ENCODE measurements at regions not wholly inside any gene's neighbourhood (a gene's known extent, or its start where the extent isn't known, plus 50 kb on each side); places are given as distances from the start of the nearest gene placed in this dataset.
A peak's percentile ranks its signal among the peaks of the same experiment; 100 is the strongest.

DNA sequence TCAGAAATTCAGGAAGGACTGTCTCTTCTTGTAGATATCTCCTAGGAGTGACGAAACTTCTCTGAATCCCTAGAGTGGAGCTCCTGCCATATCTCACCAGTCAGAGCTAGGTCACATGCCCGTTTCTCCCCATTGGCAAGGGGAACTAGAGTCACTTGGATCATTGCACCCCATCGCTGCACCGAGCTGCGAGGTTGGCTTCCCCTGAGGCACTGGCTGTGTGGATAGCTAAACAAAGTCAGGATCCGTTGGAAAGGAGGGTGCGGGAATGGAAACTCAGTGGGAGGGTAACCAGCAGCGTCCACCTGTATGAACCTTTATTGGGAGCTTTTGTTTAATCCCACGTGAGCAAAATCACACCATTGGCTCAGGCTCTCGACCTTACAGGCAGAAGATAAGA, 283.8 kb downstream of the BRD1 start:
- Histone ChIP-seq H3K4me3 (no peak overlapping the region), H3K27me3 (no peaks in the 10 kb centered on the region), H3K36me3 (replicated peaks in 1 of 2) (no peaks in the 10 kb centered on the region), H3K27ac (no peak overlapping the region), H3K4me1 (replicated peaks in 1 of 2) (no peaks in the 10 kb centered on the region), H3K9me3 (replicated peaks in 1 of 3) (no peaks in the 10 kb centered on the region)
- intact Hi-C loops (cut with DNase I) = no loop called here
- WGBS, 4 donors = 69 to 76% (median 71%) methylated on average over 10 of the region's 10 CpGs
- TF ChIP-seq CTCF (IDR thresholded peaks at IDR 0.05) (no peak), POLR2A (IDR thresholded peaks at IDR 0.05) (no peak)
- DNase-seq = peak in 1 of 7 donors; percentile 1

GRCh38 chr22:49541693-49542230, 285.9 kb downstream of the BRD1 start:
- no peak for TF ChIP-seq POLR2A (IDR thresholded peaks at IDR 0.05)
- no peak for TF ChIP-seq CTCF (IDR thresholded peaks at IDR 0.05)
- Histone ChIP-seq H3K4me3 (no peak overlapping the region), H3K27me3 (no peaks in the 10 kb centered on the region), H3K4me1 (replicated peaks in 1 of 2) (no peaks in the 10 kb centered on the region), H3K9me3 (replicated peaks in 1 of 3) (no peaks in the 10 kb centered on the region), H3K27ac (no peak overlapping the region), H3K36me3 (replicated peaks in 1 of 2) (no peaks in the 10 kb centered on the region)
- DNase-seq = no peak
- intact Hi-C loops (cut with DNase I) = no loop called here
- 79 to 95% (median 85%) methylated on average over 5 to 15 of the region's 15 CpGs for WGBS, 4 donors

GRCh38 chr22:49540913-49541692, 286.6 kb downstream of the BRD1 start:
- peak in 1 of 7 donors; percentile 5 for DNase-seq
- Histone ChIP-seq H3K4me1 (replicated peaks in 1 of 2) (no peaks in the 10 kb centered on the region), H3K36me3 (replicated peaks in 1 of 2) (no peaks in the 10 kb centered on the region), H3K9me3 (replicated peaks in 1 of 3) (no peaks in the 10 kb centered on the region), H3K27ac (no peak overlapping the region), H3K4me3 (no peak overlapping the region), H3K27me3 (no peaks in the 10 kb centered on the region)
- 93 to 95% (median 94%) methylated on average over 45 to 59 of the region's 59 CpGs for WGBS, 4 donors
- intact Hi-C loops (cut with DNase I) = no loop called here
- TF ChIP-seq POLR2A (IDR thresholded peaks at IDR 0.05) (no peak), CTCF (IDR thresholded peaks at IDR 0.05) (no peak)

DNA sequence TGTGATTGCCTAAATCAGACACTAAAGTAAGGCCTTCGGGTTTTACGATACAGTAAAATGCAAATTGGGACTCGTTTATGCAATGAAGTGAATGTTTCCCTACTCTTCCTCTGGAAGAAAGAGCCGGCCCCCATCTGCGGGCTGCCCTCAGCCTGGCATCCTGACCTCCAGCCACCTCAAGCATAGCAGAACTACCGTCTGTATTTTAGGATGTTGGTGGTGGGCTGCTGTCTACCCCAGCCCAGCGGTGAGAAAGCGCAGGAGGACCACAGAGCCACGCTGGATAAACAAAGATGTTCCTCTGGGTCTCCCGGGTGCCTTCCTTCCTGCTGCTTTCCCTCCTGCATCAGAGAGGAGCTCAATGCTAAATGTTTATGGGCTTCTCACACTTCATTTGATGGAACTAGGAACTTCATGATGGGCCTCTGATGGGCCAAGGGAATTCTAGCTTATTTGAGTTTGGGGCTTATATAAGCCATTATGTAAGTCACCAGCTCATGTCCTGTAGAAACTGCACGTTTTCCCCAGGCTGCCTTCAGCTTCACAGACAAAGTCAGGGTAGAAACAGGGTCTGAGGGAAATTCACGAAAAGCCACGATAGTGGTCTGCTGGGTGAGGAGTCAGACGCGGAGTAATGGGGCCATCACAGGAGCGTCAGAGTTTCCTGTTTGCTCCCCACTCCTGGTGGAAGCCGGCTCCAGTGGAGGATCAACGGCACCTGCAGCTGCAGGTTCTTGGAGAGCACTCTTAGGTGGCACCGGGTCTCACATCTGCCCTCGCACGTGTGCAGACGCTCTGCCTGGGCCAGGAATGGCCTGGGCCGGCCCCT, 287.4 kb downstream of the BRD1 start:
- peak in 1 of 7 donors; percentile 0 for DNase-seq
- H3K27ac ChIP-seq = no peak overlapping the region
- no peaks in the 10 kb centered on the region for H3K27me3 ChIP-seq
- no peaks in the 10 kb centered on the region for H3K9me3 ChIP-seq (replicated peaks in 1 of 3)
- intact Hi-C loops (cut with DNase I) = no loop called here
- H3K36me3 ChIP-seq (replicated peaks in 1 of 2) = no peaks in the 10 kb centered on the region
- no peaks in the 10 kb centered on the region for H3K4me1 ChIP-seq (replicated peaks in 1 of 2)
- TF ChIP-seq POLR2A (IDR thresholded peaks at IDR 0.05) = no peak
- TF ChIP-seq CTCF (IDR thresholded peaks at IDR 0.05) = no peak
- H3K4me3 ChIP-seq = no peak overlapping the region
- 74 to 83% (median 76%) methylated on average over 21 to 23 of the region's 23 CpGs for WGBS, 4 donors

Data from adrenal gland (tissue), 9 donors.